Ovary (tissue), 7 donors: ENCODE measurements at regions not wholly inside any gene's neighbourhood (a gene's known extent, or its start where the extent isn't known, plus 50 kb on each side); places are given as distances from the start of the nearest gene placed in this dataset.

ENCODE experiments used
- DNase-seq, 5 donors: peaks; one replicate each; pipeline ENCODE4 v3.0.0-alpha.2; 2019 to 2020
- H3K27ac ChIP-seq, 2 donors: fragments of 200-600 bp; one replicate each; pipeline versions ENCODE4 v1.5.1 to v1.8.0; 2019 to 2022
- H3K27me3 ChIP-seq: fragments of 200-600 bp; one replicate; pipeline ENCODE4 v1.8.0; 2022
- H3K36me3 ChIP-seq: fragments of 200-600 bp; sonication (generic); one replicate; pipeline ENCODE4 v1.5.1; 2019
- H3K4me1 ChIP-seq: one replicate; pipeline ENCODE4 v1.8.1; 2013; ENCODE audit warnings: mild to moderate bottlenecking, moderate library complexity; ENCODE audit not compliant: insufficient read depth
- H3K4me3 ChIP-seq: fragments of 200-600 bp; sonication (generic); one replicate; pipeline ENCODE4 v1.5.1; 2017
- H3K9me3 ChIP-seq, 2 donors: fragments of 200-600 bp in 1 of 2; sonication (generic) in 1 of 2; one replicate each; pipeline versions ENCODE4 v1.5.1 to v1.8.1; 2013 to 2019; ENCODE audit warnings: mild to moderate bottlenecking in 1 of 2, moderate library complexity in 1 of 2
- CTCF ChIP-seq, 3 donors: fragments of 450-650 bp in 2 of 3; fragments of 200-600 bp in 1 of 3; IDR thresholded peaks; one replicate each; pipeline versions ENCODE4 v1.5.1 to v1.8.0; 2016 to 2022; ENCODE audit warnings: antibody characterized with exemption in 3 of 3, mild to moderate bottlenecking in 1 of 3
- EP300 ChIP-seq: sonication (generic); formaldehyde crosslinking; IDR thresholded peaks from one replicate; pipeline ENCODE4 v1.6.1; 2017; ENCODE audit warnings: antibody characterized with exemption
- POLR2A ChIP-seq: fragments of 450-650 bp; IDR thresholded peaks from one replicate; pipeline ENCODE4 v1.6.1; 2017; ENCODE audit warnings: antibody characterized with exemption, mild to moderate bottlenecking, moderate library complexity
- WGBS, 3 donors: extraction: QIAGEN DNeasy Blood & Tissue Kit in 1 of 3; methylation state at CpG; one replicate each; pipeline versions ENCODE4 v1.1.5 to v1.1.7; 2013 to 2017; 5-methylcytosine and 5-hydroxymethylcytosine counted together
- intact Hi-C, 4 donors: fragments of 100-400 bp; cut with DNase I; formaldehyde crosslinking; loops; one replicate each; pipeline versions ENCODE4 v1.11.0 to v1.15.1; 2022 to 2023
- donor health status: DM: no; HTN: no; CAD: no; lungs with moderate emphysema.
- donor health status: DM: no; HTN: no; CAD: no.
- donor health status: Bipolar disorder and iron deficiency.
- donor health status: DM: no; HTN: no; CAD: no.
- donor health status: DM: yes; HTN: yes; CAD: no.

- TF ChIP-seq POLR2A: no peak
- TF ChIP-seq CTCF (IDR thresholded peaks at IDR 0.05): no peak
- no peak for TF ChIP-seq EP300
- no peaks in the 10 kb centered on the region for H3K27me3 ChIP-seq
- H3K4me1 ChIP-seq: no peaks in the 10 kb centered on the region
- no peak overlapping the region for H3K27ac ChIP-seq
- DNase-seq: no peak
- intact Hi-C loops: no loop called here
- WGBS, 3 donors: 76 to 85% (median 78%) methylated on average over 4 of the region's 4 CpGs
- no peak overlapping the region for H3K4me3 ChIP-seq
- no peaks in the 10 kb centered on the region for H3K36me3 ChIP-seq
- no peaks in the 10 kb centered on the region for H3K9me3 ChIP-seq
Observed at GRCh38 chr3:27985369-27986035, 255.9 kb upstream of the CMC1 start.

- H3K27ac ChIP-seq: no peak overlapping the region
- no peak overlapping the region for H3K4me3 ChIP-seq
- H3K9me3 ChIP-seq: no peaks in the 10 kb centered on the region
- WGBS, 3 donors: 70 to 75% (median 72%) methylated on average over 6 of the region's 6 CpGs
- no peaks in the 10 kb centered on the region for H3K4me1 ChIP-seq
- H3K36me3 ChIP-seq: no peaks in the 10 kb centered on the region
- H3K27me3 ChIP-seq: no peaks in the 10 kb centered on the region
- DNase-seq: no peak
- TF ChIP-seq CTCF (IDR thresholded peaks at IDR 0.05) (no peak), POLR2A (no peak), EP300 (no peak)
- intact Hi-C loops: no loop called here
Observed at GRCh38 chr3:27986234-27986879, 255.1 kb upstream of the CMC1 start.

DNA sequence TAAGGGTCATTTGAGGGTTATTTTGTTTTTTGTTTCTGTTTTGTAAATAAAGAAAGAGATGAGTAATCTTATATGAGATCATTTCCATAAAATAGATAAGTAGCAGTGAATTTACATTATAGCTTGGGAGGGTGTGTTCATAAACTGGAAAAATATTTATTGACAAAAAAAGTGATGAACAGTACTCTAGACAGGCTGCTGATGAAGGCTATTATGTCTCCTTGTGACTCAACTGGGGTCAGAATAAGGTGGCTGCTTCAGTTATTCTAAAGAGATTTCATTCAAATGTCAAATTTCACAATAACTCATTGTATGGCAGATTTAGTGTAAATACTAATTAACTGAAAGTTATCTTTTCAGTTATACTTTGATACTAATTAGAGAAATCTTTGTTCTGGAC, 251.1 kb upstream of the CMC1 start:
- TF ChIP-seq EP300 (no peak), CTCF (IDR thresholded peaks at IDR 0.05) (no peak), POLR2A (no peak)
- Histone ChIP-seq H3K36me3 (no peaks in the 10 kb centered on the region), H3K9me3 (no peaks in the 10 kb centered on the region), H3K4me1 (no peaks in the 10 kb centered on the region), H3K4me3 (no peak overlapping the region), H3K27ac (no peak overlapping the region), H3K27me3 (no peaks in the 10 kb centered on the region)
- intact Hi-C loops: no loop called here
- DNase-seq: no peak

DNA sequence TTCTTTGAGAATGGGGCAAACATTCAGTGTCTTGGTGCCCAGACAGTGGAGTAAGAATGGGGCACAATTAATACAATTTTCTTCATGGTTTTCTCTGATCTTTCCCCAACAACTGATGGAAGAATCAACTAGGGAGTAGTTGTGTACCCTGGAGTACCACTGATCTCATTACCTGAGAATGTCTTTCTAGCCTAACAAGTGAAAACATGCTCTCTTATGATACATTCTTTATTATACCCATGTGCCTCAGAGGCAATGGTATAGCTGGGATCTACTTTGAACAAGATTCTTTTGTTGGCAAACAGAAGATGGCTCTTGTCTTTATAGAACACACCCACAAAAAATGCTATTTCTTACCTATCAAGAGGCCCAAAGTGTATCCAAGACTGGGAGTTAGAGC, 250.6 kb upstream of the CMC1 start:
- Histone ChIP-seq H3K27ac (no peak overlapping the region), H3K9me3 (no peaks in the 10 kb centered on the region), H3K27me3 (no peaks in the 10 kb centered on the region), H3K36me3 (no peaks in the 10 kb centered on the region), H3K4me1 (no peaks in the 10 kb centered on the region), H3K4me3 (no peak overlapping the region)
- intact Hi-C loops: no loop called here
- no peak for TF ChIP-seq POLR2A
- DNase-seq: no peak

DNA sequence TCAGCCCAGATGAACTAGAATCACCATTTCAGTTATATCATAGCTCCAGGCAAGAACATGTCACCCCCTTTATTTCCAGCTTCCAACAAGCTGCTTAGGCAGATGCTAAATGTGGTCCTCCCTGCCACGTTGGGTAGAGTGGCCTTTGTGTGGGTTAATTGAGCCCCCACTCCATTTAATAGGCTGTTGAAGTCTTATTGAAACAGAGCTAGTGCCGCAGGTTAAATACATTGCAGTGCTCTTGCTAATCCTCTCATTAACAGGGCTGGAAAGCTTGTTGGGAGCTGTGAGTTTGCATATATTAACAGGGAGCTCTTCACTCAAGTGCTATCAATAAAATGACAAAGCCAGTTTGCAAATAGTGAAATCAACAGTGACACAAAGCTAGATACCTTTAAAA, 248.4 kb upstream of the CMC1 start:
- Histone ChIP-seq H3K36me3 (no peaks in the 10 kb centered on the region), H3K9me3 (no peaks in the 10 kb centered on the region), H3K4me1 (no peaks in the 10 kb centered on the region), H3K27me3 (no peaks in the 10 kb centered on the region), H3K4me3 (no peak overlapping the region), H3K27ac (no peak overlapping the region)
- DNase-seq: no peak
- intact Hi-C loops: no loop called here
- 44 to 57% (median 53%) methylated on average over 2 of the region's 2 CpGs for WGBS, 3 donors
- TF ChIP-seq CTCF (IDR thresholded peaks at IDR 0.05): no peak
- TF ChIP-seq POLR2A: no peak
- no peak for TF ChIP-seq EP300
